Common myeloid progenitor, CD34-positive (primary cell): ENCODE measurements at regions not wholly inside any gene's neighbourhood (a gene's known extent, or its start where the extent isn't known, plus 50 kb on each side); places are given as distances from the start of the nearest gene placed in this dataset.

Source experiments
- CTCF ChIA-PET: fragments of 350-600 bp; sonication (Branson Sonifier 250); formaldehyde crosslinking; loops from one replicate; lab custom pipeline; 2021; ENCODE audit warnings: antibody characterized with exemption; lab: Charles Lee
- POLR2A ChIA-PET: fragments of 350-600 bp; sonication (Branson Sonifier 250); formaldehyde crosslinking; loops from one replicate; lab custom pipeline; 2021; ENCODE audit warnings: antibody characterized with exemption; lab: Charles Lee
- DNase-seq, 3 donors: peaks; one replicate each; pipeline versions ENCODE4 v3.0.0 to v3.0.0-alpha.2; 2013
- H3K27ac ChIP-seq, 2 experiments: 1 replicate in 1 of 2; 2 replicates in 1 of 2; pipeline ENCODE4 v1.7.0; 2013; ENCODE audit warnings: inconsistent platforms in 2 of 2, low read length in 2 of 2, mild to moderate bottlenecking in 2 of 2, low read depth in 1 of 2, moderate library complexity in 1 of 2; ENCODE audit not compliant: severe bottlenecking in 2 of 2, insufficient read depth in 1 of 2, poor library complexity in 1 of 2
- H3K27me3 ChIP-seq, 5 experiments: replicated peaks in 2 of 5; 1 replicate in 3 of 5; 2 replicates in 2 of 5; pipeline versions ENCODE4 v1.6.1 to v1.7.0; 2013; ENCODE audit warnings: low read length in 4 of 5, mild to moderate bottlenecking in 2 of 5, moderate library complexity in 2 of 5, inconsistent platforms in 1 of 5; ENCODE audit not compliant: insufficient read depth in 5 of 5, control insufficient read depth in 4 of 5
- H3K36me3 ChIP-seq, 4 experiments: 1 replicate in 2 of 4; 2 replicates in 2 of 4; pipeline versions ENCODE4 v1.6.1 to v1.7.0; 2013; ENCODE audit warnings: low read length in 3 of 4, control low read depth in 1 of 4, mild to moderate bottlenecking in 1 of 4; ENCODE audit not compliant: control insufficient read depth in 4 of 4, insufficient read depth in 4 of 4
- H3K4me1 ChIP-seq, 4 experiments: 1 replicate in 3 of 4; 2 replicates in 1 of 4; pipeline versions ENCODE4 v1.6.1 to v1.7.1; 2013; ENCODE audit warnings: low read length in 3 of 4, mild to moderate bottlenecking in 3 of 4, control low read depth in 1 of 4, inconsistent platforms in 1 of 4, moderate library complexity in 1 of 4; ENCODE audit not compliant: control insufficient read depth in 4 of 4, insufficient read depth in 4 of 4; ENCODE audit errors: control extremely low read depth in 1 of 4
- H3K4me3 ChIP-seq, 7 experiments: 1 replicate in 4 of 7; 2 replicates in 3 of 7; pipeline versions ENCODE4 v1.5.1 to v1.7.0; 2013; ENCODE audit warnings: mild to moderate bottlenecking in 7 of 7, low read length in 6 of 7, moderate library complexity in 6 of 7, inconsistent platforms in 2 of 7, low read depth in 2 of 7, control low read depth in 1 of 7; ENCODE audit not compliant: insufficient read depth in 4 of 7, control insufficient read depth in 1 of 7; ENCODE audit errors: extremely low read depth in 1 of 7
- H3K9me3 ChIP-seq, 5 experiments: 1 replicate in 4 of 5; 2 replicates in 1 of 5; pipeline versions ENCODE4 v1.6.1 to v1.7.1; 2013; ENCODE audit warnings: low read length in 4 of 5, mild to moderate bottlenecking in 2 of 5, inconsistent platforms in 1 of 5, low read depth in 1 of 5, moderate library complexity in 1 of 5; ENCODE audit not compliant: control insufficient read depth in 4 of 5, insufficient read depth in 2 of 5; ENCODE audit errors: control extremely low read depth in 1 of 5
- WGBS: methylation state at CpG from one replicate; pipeline ENCODE4 v1.1.5; 2013; ENCODE audit not compliant: insufficient coverage; 5-methylcytosine and 5-hydroxymethylcytosine counted together

DNA sequence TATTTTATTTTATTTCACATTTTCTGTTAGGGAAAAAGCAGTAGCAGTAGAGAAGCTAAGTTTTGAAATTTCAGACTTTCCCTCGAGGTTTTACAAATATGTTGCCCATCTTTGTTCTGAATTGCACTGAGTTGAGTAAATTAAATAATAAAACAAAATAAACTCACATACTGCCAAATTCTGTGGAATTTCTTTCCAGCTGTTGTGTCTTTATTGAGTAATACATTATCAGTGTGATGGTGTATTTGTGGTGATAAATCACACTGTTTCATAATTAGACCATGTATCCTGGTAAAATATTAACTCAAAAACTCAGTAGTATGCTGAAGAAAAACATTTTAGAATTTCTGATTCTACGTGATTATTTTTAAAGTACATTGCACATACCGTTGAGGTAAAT lies 592.1 kb downstream of the SI start:
- POLR2A ChIA-PET: no interaction called here
- CTCF ChIA-PET: no interaction called here
- Histone ChIP-seq H3K9me3 (no peaks in the 10 kb centered on the region), H3K36me3 (no peaks in the 10 kb centered on the region), H3K27me3 (no peaks in the 10 kb centered on the region), H3K27ac (no peak overlapping the region), H3K4me3 (no peak overlapping the region), H3K4me1 (no peaks in the 10 kb centered on the region)
- no CpG with 5 or more reads among the region's 3 CpGs for WGBS
- DNase-seq: no peak

- DNase-seq: no peak
- no CpG with 5 or more reads among the region's 1 CpG for WGBS
- no peaks in the 10 kb centered on the region for H3K4me1 ChIP-seq
- H3K4me3 ChIP-seq: no peak overlapping the region
- POLR2A ChIA-PET: no interaction called here
- CTCF ChIA-PET: no interaction called here
- H3K27me3 ChIP-seq: no peaks in the 10 kb centered on the region
- no peaks in the 10 kb centered on the region for H3K36me3 ChIP-seq
- no peak overlapping the region for H3K27ac ChIP-seq
- no peaks in the 10 kb centered on the region for H3K9me3 ChIP-seq
Measured at GRCh38 chr3:164479978-164480377, 598.3 kb downstream of the SI start.

DNA sequence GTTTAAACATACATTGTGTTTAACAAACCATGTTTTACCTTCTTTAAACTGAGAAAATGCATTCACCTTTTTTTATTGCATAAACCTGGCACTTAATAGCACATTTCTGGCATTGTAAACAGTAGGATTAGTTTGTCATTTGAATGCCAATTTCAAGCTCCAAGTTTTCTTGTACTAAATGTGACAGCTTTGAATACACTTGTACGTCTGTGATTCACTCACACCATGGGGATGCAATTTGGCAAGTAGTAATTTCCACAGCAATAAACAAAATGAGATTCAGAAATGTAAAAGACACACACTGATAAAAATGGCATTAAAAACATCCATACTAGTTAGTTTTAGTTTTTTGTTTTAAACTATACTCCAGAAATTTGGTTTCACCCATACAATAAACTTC lies 598.9 kb downstream of the SI start:
- Histone ChIP-seq H3K4me1 (no peaks in the 10 kb centered on the region), H3K36me3 (no peaks in the 10 kb centered on the region), H3K9me3 (no peaks in the 10 kb centered on the region), H3K4me3 (no peak overlapping the region), H3K27ac (no peak overlapping the region), H3K27me3 (no peaks in the 10 kb centered on the region)
- no peak for DNase-seq
- ChIA-PET POLR2A (no interaction called here), CTCF (no interaction called here)
- WGBS: no CpG with 5 or more reads among the region's 1 CpG

DNA sequence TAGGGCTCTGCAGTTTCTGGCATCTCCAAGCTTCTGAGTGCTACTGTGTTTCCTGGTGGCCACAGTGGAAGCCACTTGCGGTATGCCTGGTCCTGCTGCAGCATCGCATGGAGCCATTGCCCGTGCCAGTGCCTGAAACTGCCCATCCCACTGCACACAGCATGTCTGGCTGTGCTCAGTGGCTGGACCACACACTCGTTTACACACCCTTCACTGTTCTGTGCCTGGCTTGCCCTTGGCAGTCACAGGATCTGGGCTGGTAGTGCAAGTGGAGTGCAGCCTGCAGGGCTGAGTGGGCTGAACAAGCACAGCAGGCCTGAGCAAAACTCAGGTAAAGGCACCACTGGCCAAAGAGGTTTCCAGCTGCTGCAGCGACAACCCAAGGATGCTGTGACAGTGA lies 600.0 kb downstream of the SI start:
- no peaks in the 10 kb centered on the region for H3K9me3 ChIP-seq
- 97% methylated on average over 5 of the region's 5 CpGs for WGBS
- DNase-seq: no peak
- H3K36me3 ChIP-seq: no peaks in the 10 kb centered on the region
- H3K4me1 ChIP-seq: no peaks in the 10 kb centered on the region
- CTCF ChIA-PET: no interaction called here
- no peaks in the 10 kb centered on the region for H3K27me3 ChIP-seq
- POLR2A ChIA-PET: no interaction called here
- H3K4me3 ChIP-seq: no peak overlapping the region
- no peak overlapping the region for H3K27ac ChIP-seq

DNA sequence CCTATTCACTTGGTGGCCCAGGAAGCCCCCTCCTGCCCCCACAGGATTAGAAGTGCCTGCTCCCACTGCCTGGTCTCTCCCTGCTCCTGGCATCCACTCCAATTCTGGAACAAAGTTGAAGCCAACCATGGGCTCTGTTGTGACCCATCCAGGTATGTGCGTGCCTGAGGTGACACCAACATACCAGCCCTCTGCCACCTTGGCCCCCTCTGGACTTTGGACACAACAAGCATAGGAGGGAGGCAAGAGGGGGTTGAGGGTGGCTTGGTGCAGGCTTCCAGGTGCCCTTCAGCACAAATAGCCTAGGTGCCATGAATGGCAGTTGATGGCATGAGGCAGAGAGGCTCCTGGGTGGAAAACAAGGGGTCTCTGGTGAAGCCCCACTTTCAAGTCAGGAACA lies 600.9 kb downstream of the SI start:
- Histone ChIP-seq H3K4me1 (no peaks in the 10 kb centered on the region), H3K4me3 (no peak overlapping the region), H3K27me3 (no peaks in the 10 kb centered on the region), H3K27ac (no peak overlapping the region), H3K36me3 (no peaks in the 10 kb centered on the region), H3K9me3 (no peaks in the 10 kb centered on the region)
- ChIA-PET CTCF (no interaction called here), POLR2A (no interaction called here)
- no peak for DNase-seq
- 100% methylated on average over 1 of the region's 1 CpG for WGBS

GRCh38 chr3:164476631-164477030 lies 601.7 kb downstream of the SI start:
- DNase-seq: no peak
- no peaks in the 10 kb centered on the region for H3K9me3 ChIP-seq
- no peaks in the 10 kb centered on the region for H3K4me1 ChIP-seq
- ChIA-PET CTCF (no interaction called here), POLR2A (no interaction called here)
- no peaks in the 10 kb centered on the region for H3K27me3 ChIP-seq
- H3K36me3 ChIP-seq: no peaks in the 10 kb centered on the region
- WGBS: no CpG with 5 or more reads among the region's 3 CpGs
- H3K27ac ChIP-seq: no peak overlapping the region
- no peak overlapping the region for H3K4me3 ChIP-seq

GRCh38 chr3:164470471-164470870 lies 607.8 kb downstream of the SI start:
- WGBS: 86% methylated on average over 1 of the region's 3 CpGs
- H3K9me3 ChIP-seq: no peaks in the 10 kb centered on the region
- POLR2A ChIA-PET: no interaction called here
- CTCF ChIA-PET: no interaction called here
- no peaks in the 10 kb centered on the region for H3K27me3 ChIP-seq
- H3K4me3 ChIP-seq: no peak overlapping the region
- H3K27ac ChIP-seq: no peak overlapping the region
- no peaks in the 10 kb centered on the region for H3K36me3 ChIP-seq
- H3K4me1 ChIP-seq: no peaks in the 10 kb centered on the region
- DNase-seq: no peak
